ENCODE measurements at regions not wholly inside any gene's neighbourhood (a gene's known extent, or its start where the extent isn't known, plus 50 kb on each side); places are given as distances from the start of the nearest gene placed in this dataset.
"Not testable (repeated sequence)": the region's sequence is repeated elsewhere in the genome, so short reads cannot be mapped to it uniquely, and the experiment has no call there.

- no peak for DNase-seq
Measured at GRCh38 chr11:81377418-81377817, 1356.2 kb downstream of the FAM181B start.

GRCh38 chr11:81373986-81374385 lies 1359.7 kb downstream of the FAM181B start:
- no peak for DNase-seq

GRCh38 chr11:81368192-81368591 lies 1365.5 kb downstream of the FAM181B start:
- DNase-seq = no peak

- no peak for DNase-seq
Measured at GRCh38 chr11:81365496-81365895, 1368.2 kb downstream of the FAM181B start.

GRCh38 chr11:81359476-81359875 lies 1374.2 kb downstream of the FAM181B start:
- DNase-seq = no peak

GRCh38 chr11:81345609-81346008 lies 1388.1 kb downstream of the FAM181B start:
- DNase-seq = no peak

GRCh38 chr11:81342966-81343365 lies 1390.7 kb downstream of the FAM181B start:
- DNase-seq = no peak

GRCh38 chr11:81340225-81340624 lies 1393.4 kb downstream of the FAM181B start:
- no peak for DNase-seq

- no peak for DNase-seq
Measured at GRCh38 chr11:81339521-81339920, 1394.1 kb downstream of the FAM181B start.

- DNase-seq = no peak
Measured at GRCh38 chr11:81337756-81338155, 1395.9 kb downstream of the FAM181B start.

- DNase-seq = no peak
Measured at GRCh38 chr11:81332276-81332675, 1401.4 kb downstream of the FAM181B start.

- DNase-seq = no peak
Measured at GRCh38 chr11:81331611-81332235, 1401.9 kb downstream of the FAM181B start.

GRCh38 chr11:81331088-81331487 lies 1402.6 kb downstream of the FAM181B start:
- no peak for DNase-seq

GRCh38 chr11:81303038-81303664 lies 1430.5 kb downstream of the FAM181B start:
- DNase-seq = no peak

- DNase-seq = no peak
Measured at GRCh38 chr11:81301166-81301830, 1432.4 kb downstream of the FAM181B start.

GRCh38 chr11:81286959-81287358 lies 1446.7 kb downstream of the FAM181B start:
- DNase-seq = no peak

GRCh38 chr11:81286550-81286949 lies 1447.1 kb downstream of the FAM181B start:
- no peak for DNase-seq

- not testable (repeated sequence) for DNase-seq
Measured at GRCh38 chr11:81280228-81280627, 1453.4 kb downstream of the FAM181B start.

GRCh38 chr11:81278991-81279390 lies 1454.7 kb downstream of the FAM181B start:
- DNase-seq = no peak

- DNase-seq = no peak
Measured at GRCh38 chr11:81270686-81271085, 1463.0 kb downstream of the FAM181B start.

GRCh38 chr11:81267246-81267645 lies 1466.4 kb downstream of the FAM181B start:
- no peak for DNase-seq

- no peak for DNase-seq
Measured at GRCh38 chr11:81259471-81259870, 1474.2 kb downstream of the FAM181B start.

- DNase-seq = no peak
Measured at GRCh38 chr11:81255895-81256294, 1477.8 kb downstream of the FAM181B start.

- no peak for DNase-seq
Measured at GRCh38 chr11:81253244-81253643, 1480.4 kb downstream of the FAM181B start.

All from NCI-H1930 (cell line).